NCI-H1694 treated with DMSO at 0.1 percent for 48 hours (cell line): ENCODE measurements at regions not wholly inside any gene's neighbourhood (a gene's known extent, or its start where the extent isn't known, plus 50 kb on each side); places are given as distances from the start of the nearest gene placed in this dataset.

Experiments
- DNase-seq: peaks from one replicate; lab custom pipeline; 2025; lab: John Stamatoyannopoulos, UW

DNA sequence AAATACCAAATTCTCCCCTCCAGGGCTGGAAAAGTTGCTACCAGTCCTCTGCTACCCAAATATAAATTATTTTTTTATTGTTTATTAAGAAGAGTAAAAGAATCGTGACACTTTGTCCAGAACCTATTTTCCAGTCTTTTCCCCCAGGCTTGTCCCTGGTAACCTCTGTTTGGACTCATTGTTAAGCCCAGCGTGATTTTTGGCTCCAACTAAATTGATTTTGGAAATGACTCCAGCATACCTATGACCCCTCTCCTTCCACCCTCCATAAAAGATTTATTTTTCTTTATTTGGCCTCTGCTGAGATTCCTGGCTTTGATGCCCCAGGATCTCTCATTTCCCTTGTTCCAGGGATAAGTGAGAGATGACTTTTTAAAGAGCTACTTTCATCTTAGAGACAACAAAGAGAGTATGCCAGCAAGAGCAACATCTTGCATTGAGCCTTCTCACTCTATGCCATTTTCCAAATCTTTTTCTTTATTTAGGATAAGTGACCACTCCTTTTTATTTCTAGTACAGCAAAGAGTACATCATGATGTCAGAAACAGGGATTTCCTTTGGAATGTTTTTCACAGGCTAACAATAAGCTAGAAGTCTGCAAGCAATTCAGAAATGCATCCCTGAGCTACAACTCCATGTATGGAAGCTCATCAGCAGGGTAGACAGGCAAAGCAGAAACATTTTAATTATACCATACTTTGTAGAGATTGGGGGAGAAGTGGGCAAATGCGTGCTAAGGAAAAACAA lies 75.8 kb downstream of the DAD1 start:
- DNase-seq = no peak

GRCh38 chr14:22512106-22512814 lies 76.8 kb downstream of the DAD1 start:
- no peak for DNase-seq

DNA sequence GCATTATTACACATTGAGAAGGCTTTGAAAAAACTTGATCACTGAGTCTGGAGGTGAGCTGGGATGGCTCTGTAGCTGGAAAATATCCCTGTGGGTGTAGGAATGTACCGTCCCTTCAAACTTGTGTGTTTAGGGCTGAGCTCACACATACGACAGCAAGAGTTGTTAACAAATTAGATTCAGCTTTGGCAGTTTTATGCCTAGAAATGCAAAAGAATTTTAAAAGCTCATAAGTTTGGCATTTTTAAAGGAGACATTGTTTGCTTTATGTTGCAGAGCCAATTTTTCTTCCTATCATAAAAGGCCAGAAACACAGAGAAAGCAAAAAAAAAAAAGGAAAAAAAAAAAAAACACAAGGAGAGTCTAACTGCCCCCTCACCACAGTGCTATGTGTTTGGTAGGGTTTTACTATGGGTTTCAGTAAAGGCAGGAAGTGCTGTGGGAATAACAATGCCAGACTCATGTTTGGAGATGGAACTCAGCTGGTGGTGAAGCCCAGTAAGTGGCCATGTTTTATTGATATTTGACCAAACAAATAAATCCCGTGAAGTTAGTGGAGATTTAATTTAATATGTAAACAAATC lies 78.4 kb downstream of the DAD1 start:
- no peak for DNase-seq

DNA sequence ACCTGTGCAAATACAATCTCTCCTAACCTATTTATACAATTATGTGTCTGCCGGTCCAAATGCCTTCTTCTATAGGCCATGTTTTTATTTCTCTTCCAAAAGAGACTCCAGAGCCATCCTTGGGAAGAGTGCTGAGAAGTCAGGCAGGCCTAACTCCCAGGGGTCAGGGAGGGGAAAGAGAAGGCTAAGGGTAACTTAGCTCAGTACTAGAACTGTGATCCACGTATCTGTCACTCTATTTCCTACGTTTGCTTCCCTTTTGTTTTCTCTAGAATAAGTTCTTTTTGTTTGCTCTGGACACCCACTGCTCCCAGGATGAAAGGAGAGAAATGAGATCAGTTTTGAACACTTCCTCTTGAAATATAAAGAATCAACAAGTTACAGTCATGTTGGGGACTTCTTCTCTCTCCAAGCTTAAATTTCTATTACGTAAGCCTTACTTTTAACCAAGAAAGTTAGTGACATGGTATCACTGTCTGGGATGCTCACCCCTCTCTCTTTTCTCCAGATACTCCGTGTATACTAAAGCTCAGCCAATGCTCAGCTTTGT lies 79.2 kb downstream of the DAD1 start:
- no peak for DNase-seq

DNA sequence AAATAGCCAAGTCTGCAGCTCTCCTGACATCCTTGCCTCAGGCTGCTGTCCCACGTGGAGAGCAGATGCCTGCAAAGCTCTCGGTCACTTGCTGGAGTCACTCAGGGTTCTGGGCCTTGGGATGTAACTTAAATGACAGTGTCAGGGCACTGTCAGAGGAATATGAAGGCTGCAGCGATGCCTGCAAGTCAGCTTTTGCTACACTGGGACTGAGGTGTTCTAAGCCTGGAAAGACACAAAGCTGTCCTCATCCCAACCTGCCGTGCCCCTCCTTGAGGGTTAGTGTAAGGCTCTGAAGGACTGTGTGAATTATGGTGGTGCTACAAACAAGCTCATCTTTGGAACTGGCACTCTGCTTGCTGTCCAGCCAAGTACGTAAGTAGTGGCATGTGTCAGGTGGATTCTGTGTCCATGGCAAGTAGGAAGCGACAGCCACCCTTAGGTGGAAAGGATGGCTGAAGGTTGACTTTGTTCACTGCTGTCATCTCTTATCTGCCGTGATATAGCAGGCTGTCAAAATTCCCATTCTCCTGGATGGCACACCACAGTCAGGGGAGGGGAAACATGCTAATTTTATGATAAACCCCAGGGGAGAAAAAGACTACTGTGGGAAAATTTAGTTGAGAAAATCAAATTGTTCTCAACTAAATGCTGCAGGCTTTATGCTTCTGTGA lies 79.9 kb downstream of the DAD1 start:
- no peak for DNase-seq

- no peak for DNase-seq
These were observed 80.4 kb downstream of the DAD1 start for GRCh38 chr14:22508662-22509035.

GRCh38 chr14:22508150-22508457 lies 80.9 kb downstream of the DAD1 start:
- no peak for DNase-seq

GRCh38 chr14:22506778-22507351 lies 82.2 kb downstream of the DAD1 start:
- DNase-seq = no peak

DNA sequence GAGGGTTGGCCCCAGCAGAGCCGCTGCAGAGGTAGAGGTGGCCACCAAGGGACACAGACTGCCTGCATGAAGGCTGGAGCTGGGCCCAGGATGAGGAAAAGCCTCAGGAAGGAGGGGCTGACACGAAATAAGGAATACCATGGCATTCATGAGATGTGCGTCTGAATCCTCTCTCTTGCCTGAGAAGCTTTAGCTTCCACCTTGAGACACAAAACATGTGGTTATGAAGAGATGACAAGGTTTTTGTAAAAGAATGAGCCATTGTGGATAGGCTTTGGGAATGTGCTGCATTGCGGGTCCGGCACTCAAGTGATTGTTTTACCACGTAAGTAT lies 82.7 kb downstream of the DAD1 start:
- DNase-seq = no peak

DNA sequence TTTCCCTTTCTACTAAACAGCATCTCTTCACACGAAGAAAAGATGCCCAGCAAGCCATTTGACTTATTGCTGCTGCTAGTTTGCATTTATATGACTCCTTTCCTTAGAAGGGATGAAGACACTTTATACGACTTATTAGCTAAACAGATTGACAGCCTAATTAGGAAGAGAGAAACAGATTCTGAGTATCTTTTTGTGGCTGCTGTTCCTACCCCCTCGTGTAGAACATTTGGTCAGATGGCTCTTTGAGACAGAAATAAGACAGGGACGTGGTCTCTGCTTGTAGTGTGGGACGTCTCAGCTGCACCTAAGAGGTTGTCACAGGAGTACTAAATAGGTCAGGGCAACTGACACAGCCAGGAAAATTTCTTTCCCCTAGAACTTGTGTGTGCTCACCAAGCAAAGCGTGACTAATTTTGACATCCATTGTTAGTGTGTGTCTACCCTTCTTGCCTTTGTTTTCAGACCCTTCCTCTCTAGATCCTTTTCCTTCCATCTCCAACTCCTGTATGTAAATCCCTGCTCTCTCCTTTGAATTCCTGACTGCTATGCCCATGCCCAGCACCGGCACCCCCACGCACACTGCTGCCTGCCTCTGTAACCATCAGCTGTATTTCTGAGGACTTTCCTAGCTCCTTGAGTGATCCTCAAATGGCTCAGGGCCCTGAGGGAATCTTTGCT lies 83.2 kb downstream of the DAD1 start:
- no peak for DNase-seq

- no peak for DNase-seq
These were observed 83.7 kb downstream of the DAD1 start for GRCh38 chr14:22505309-22505696.

- no peak for DNase-seq
These were observed 86.5 kb downstream of the DAD1 start for GRCh38 chr14:22502551-22502950.

- no peak for DNase-seq
These were observed 87.0 kb downstream of the DAD1 start for GRCh38 chr14:22502007-22502406.

DNA sequence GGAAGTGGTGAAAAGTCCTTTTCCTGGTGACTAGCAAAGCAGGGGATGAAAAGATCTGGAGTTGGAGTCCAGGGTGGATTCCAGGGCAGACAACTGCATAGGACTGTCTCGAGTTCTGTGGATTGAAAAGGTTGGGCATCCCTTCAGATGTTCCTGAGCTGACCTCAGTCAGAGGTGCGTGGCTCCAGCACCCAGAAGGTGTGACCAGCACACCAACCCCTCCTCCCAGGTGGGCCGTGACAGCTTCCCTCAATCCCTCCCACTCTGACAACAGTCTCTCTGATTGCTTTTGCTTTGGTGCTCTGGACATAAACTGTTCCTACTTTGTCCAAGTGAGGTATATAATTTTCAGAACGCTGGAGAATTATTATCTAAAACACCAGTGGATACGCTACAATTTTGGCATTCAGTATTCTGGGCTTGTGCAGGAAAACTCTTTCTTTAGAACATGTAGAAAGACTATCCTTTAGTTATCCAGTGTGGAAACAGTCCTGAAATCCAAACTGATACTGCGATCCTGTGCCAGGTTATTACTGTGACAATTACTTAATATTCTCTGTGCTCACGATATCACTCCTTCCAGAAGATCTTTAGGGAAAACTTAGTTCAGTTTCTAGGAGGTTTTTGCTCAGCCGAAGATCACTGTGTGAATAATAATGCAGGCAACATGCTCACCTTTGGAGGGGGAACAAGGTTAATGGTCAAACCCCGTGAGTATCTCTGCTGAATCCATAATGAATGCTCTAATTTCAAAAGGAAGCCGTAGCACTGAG lies 87.9 kb downstream of the DAD1 start:
- no peak for DNase-seq

GRCh38 chr14:22500525-22500924 lies 88.5 kb downstream of the DAD1 start:
- DNase-seq = no peak

DNA sequence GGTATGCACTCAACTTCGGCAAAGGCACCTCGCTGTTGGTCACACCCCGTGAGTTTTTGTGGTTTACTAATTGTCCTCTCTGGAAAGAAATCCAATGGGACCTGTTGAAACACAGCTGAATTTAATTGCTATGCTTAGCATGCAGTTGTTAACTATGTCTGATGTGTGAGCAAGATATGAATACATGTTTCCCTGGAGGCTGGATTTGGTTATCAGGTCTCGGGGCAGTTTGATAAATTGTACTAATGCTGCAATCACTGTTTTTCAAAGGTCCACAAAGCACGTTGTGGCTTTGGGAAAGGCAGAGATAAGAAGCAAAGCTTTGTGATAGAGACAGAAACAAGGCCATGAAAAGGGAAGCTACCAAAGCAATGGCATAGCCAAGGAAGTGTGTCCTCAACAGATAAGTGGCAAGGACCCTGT lies 91.3 kb downstream of the DAD1 start:
- DNase-seq = no peak

DNA sequence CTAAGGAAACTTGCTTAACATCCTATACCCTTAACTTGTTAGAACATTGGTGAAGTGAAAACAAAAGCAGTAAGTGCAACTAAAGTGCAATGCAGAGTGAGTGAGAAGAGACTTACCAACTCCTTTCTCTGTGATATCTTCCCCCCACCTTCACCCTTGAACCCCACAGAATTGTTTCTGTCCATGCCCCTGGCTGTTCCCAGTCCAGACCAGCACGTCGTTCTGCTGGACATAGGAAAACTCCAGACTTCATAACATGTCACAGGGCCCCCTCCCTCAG lies 91.9 kb downstream of the DAD1 start:
- DNase-seq = no peak

DNA sequence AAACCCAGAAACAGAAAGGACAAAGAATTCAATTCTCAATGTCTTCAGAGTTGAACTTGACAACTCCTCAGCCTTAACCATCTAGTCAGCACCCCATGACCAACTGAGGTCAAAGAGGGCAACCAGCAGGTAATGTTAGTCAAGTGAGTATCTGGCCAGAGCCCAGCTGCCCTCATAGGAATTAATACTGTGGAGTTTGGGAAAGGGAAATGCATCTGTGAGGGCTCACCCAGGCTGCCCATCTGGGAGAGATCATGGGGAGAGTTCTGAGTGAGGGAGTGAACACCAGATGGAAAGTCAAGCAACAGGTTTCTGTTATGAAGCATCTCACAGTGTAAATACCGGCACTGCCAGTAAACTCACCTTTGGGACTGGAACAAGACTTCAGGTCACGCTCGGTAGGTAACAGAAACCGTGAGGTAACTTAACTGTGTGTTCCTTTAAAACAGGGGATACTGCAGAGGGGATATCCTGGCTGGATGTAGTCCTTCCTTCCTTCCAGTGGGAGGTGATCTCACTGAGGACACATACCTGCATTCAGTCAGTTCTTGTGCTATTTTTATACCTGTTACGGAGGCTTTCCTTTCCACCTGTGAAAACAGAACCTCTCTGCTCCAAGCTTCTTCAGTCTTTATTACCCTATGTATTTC lies 94.4 kb downstream of the DAD1 start:
- DNase-seq = no peak

DNA sequence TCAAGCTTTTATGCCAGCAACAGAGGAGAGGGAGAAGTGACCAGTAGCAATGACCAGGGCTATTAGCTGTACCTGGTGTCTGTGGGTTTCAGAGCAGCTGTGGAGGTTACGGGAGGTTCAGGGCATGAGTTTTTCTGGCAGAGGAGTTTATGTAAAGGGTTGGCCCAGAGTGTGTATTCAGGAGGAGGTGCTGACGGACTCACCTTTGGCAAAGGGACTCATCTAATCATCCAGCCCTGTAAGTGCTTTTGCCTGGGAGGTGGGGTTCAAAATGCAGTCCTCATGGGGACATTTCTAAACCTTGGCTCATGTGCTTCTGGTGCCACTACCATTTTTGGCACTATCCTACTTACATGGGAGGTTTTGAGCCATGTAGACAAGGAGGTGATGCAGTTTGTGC lies 95.3 kb downstream of the DAD1 start:
- DNase-seq = no peak

DNA sequence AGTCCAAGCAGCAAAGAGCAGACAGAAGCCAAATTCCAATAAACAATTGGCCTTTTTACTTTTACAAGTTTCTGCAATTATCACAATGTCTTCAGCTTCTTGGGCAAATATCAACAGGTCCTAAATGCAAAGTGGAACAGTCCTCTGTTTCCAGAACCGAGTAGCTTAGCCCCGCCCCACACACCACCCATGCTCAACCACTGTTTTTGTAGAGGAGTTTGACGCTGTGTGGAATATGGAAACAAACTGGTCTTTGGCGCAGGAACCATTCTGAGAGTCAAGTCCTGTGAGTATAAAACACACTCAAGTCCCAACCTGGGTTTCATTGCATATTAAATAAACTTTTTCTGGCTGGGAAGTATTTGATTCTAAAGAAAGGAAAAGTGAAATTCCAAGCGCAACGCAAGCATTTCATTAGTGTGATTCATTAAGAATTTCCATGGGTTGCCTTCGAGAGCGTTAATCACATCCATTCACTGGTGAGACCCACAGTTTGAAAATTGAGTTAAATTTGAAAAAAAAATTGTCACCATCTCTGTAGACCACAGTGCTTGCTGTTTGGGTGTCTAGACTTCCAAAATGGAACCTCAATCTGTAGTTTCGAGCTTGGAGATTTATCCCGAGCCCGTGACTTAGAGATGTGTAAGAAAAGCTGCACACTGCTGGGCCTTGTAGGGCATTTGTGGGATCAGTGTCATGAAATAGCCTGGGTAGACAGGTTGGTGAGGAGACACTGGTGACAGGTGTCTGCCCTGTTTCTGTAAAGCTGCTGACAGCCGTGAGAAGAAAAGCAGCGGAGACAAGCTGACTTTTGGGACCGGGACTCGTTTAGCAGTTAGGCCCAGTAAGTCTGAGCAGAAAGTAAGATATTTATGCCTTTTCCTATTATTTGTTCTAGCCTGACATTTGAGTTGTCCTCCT lies 96.1 kb downstream of the DAD1 start:
- DNase-seq = no peak
